NCI-H128 (cell line): ENCODE measurements at regions not wholly inside any gene's neighbourhood (a gene's known extent, or its start where the extent isn't known, plus 50 kb on each side); places are given as distances from the start of the nearest gene placed in this dataset.

Experiments used
- DNase-seq: peaks from one replicate; lab custom pipeline; 2025; ENCODE audit not compliant: unreplicated experiment; lab: John Stamatoyannopoulos, UW

GRCh38 chr16:86824751-86825296, 246.5 kb downstream of the FOXL1 start:
- DNase-seq = no peak

DNA sequence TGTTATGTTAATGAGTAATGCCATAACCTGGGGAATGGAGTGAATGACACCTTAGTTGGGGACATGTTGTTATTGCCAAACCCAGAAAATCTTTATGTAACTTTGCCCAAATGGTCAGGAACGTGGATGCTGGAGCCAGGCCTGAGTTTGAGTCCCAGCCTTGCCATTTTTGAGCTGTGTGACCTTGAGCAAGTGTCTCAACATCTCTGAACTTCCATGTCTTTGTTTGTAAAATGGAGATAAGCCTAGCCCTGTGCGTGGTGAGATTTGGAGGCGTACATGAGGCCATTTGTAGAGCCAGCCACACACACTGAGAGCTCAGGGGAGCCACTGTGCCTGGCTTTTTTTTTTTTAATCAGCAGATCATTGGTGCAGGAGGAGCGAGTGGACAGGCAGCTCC, 247.3 kb downstream of the FOXL1 start:
- no peak for DNase-seq

DNA sequence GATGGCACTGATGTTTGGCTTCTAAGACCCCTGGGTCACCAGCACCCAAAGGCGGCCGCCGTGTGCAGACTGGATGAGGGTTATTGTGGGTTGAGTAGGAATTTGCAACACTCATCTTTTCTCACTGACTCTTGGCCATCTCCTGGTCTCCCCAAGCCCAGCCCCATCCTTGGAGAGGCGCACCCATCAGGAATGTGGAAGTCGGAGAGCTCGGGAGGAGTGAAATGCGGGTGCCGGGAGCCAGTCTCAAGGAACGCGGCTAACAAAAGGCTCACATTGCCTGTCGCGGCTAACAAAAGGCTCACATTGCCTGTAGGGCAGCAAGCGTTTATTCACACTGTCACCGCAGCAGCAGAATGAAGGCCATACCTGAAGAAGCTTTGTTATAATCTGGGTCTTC, 248.6 kb downstream of the FOXL1 start:
- DNase-seq = no peak

GRCh38 chr16:86827521-86827920, 249.2 kb downstream of the FOXL1 start:
- DNase-seq = no peak

GRCh38 chr16:86828202-86828601, 249.9 kb downstream of the FOXL1 start:
- DNase-seq = no peak

- DNase-seq = no peak
These were observed 250.3 kb downstream of the FOXL1 start for GRCh38 chr16:86828653-86829052.

- DNase-seq = no peak
These were observed 253.0 kb downstream of the FOXL1 start for GRCh38 chr16:86831366-86831765.

DNA sequence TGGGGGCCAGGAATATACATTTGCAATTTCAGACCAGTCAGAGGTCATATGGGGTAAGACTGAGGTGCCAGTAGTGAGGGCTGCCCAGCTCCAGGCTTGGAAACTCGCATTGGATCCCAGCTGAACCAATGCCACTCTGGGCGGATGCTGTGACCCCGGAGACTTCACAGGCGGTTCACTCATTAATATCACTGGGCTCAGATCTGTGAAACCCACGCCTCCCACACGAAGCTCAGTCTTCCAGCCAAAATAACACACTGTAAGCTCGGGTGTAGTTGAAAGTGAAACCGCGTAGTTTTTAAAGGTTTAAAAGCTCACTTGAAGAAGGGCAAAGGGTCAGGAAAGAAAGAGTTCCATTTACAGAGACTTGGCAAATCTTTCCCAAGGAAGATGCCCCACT, 254.8 kb downstream of the FOXL1 start:
- DNase-seq = no peak

DNA sequence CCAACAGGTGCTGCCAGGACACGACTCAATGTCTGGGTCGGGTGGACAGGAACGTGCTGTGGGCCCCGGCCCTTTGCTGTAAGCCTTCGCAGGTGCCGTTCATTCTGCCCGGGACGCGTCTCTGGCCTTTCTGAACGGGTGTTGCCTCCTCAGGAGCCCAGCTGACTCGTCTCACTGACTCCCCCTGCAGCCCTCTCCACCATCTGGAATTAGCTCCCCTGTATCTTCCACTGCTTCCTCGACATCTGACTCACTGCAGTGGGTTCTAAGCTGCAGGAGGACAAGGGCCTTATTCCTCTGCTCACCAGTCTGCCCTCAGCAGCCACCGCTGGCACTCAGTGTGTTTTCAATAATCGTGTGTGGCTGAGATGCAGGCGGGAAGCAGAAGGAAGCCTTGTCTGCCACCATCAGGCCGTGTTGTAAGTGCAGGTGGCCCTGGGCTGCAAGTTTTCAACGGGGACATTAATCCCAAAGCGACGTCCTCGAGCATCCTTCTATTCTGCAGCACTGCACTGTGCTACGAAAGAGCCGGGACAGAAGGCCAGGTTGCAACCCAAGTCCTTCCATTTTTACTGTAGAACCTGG, 256.2 kb downstream of the FOXL1 start:
- no peak for DNase-seq

DNA sequence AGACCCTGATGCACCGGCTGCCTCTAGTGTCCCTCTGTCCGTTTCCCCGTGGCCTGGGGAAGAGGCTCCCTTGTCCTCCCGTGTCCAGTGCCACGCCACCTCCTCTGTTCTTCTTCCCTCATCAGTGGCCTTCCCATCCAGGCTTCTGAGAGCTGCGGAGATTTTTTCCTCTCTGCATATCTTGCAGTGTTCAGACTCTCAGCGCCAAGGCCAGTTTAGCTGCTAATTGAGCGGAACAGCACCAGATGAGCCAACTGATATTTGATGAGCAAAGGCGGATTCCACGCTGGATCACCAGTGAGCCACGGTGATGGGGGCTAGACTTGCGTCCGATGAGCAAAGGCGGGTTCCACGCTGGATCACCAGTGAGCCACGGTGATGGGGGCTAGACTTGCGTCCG, 257.6 kb downstream of the FOXL1 start:
- DNase-seq = no peak

DNA sequence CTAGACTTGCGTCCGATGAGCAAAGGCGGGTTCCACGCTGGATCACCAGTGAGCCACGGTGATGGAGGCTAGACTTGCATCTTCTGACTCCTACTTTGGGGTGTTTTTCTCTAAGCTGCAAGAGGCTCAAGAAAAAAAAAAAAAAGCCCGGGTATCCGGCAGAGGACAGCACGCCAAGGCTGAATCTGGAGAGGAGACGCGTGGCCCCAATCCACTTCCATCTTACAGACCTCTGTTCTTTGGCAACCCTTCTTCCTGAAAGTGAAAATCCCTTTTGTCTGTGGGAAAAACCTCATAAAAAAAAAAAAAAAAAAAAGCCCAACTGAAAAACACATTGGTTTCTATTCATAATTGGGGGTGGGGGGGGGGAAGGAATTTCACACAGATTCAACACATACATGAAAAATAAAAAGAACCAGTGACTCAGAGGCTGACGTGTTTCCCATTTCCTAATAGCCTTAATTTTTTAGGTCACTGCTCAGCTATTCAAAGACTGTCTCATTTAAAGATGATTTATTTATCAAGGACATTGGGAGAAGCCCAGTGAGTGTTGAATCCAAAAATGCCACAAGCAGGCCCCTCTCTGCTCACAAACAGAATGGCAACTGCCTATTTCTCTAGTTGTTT, 258.3 kb downstream of the FOXL1 start:
- DNase-seq = no peak

GRCh38 chr16:86843812-86844211, 265.5 kb downstream of the FOXL1 start:
- DNase-seq = no peak

GRCh38 chr16:86844695-86845094, 266.3 kb downstream of the FOXL1 start:
- DNase-seq = no peak

GRCh38 chr16:86846136-86846535, 267.8 kb downstream of the FOXL1 start:
- no peak for DNase-seq

GRCh38 chr16:86848821-86849220, 270.5 kb downstream of the FOXL1 start:
- DNase-seq = no peak

GRCh38 chr16:86850670-86851069, 272.3 kb downstream of the FOXL1 start:
- no peak for DNase-seq

DNA sequence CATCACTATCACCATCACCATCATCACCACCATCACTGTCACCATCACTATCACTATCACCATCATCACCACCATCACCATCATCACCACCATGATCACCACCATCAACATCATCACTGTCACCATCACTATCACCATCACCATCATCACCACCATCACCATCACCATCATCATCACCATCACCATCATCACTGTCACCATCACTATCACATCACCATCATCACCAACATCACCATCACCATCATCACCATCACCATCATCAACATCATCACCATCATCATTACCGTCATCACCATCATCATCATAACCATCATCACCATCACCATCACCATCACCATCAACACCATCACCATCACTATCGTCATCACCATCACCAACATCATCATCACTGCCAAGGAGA, 273.8 kb downstream of the FOXL1 start:
- no peak for DNase-seq

- DNase-seq = no peak
These were observed 275.8 kb downstream of the FOXL1 start for GRCh38 chr16:86854058-86854621.

DNA sequence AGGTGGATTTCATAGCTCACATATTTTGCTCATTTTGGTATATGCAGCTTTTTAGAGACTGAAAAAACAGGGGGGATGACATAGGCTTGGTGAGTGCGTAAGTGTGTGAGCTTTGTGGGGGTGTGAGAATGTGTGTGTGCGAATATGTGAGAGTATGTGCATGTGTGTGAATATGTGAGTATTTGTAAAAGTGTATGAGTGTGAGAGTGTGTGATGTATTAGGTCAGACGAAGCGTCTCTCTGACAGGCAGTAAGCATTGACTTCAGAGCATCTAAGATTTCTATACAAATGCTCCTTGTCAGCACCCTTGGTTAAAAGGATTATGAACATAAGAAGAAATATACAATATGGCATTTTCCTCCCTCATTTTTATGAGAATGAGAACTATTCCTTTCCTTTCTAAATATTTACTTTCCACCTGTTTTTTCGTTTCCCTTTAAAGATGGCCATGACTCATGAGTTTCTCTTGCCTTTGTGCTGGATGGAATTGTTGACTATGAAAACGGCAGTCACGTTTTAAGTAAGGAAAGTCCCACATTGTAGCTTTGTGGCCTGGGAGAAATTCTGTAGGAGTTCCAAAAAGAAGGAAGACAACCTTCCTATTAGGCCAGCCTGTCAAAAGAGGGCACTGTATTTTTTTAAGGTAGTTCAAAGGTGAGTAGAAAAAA, 276.4 kb downstream of the FOXL1 start:
- no peak for DNase-seq

- no peak for DNase-seq
These were observed 278.7 kb downstream of the FOXL1 start for GRCh38 chr16:86856946-86857586.

DNA sequence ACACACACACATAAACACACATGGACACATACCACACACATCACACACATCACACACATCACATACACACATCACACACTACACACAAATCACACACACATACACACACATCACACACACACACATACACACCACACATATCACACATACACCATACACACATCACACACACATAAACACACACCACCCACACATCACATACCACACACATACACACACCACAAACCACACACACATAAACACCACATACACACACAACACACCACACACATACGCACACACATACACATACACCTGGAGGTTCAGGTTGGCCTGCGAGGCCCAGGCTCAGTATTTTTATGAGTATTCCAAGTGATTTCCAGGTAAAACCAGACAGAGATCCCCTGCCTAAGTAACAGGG, 279.5 kb downstream of the FOXL1 start:
- DNase-seq = no peak

DNA sequence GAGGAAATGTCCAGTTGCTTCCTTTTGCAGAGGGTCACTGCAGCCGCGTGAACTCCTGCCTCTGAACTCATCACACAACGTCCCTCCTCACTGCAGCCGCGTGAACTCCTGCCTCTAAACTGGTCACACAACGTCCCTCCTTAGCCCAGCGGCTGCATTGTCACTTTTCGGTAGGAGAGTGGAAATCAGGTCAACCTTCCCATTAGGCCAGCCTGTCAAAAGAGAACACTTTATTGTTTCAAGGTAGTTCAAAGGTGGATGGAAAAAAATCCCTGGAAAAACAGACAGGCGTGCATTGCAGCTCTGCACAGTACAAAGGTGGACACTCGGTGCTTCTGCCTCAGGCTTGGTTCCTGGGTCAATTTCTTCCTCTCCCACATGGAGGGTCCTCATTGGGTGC, 280.2 kb downstream of the FOXL1 start:
- DNase-seq = no peak
